Naive B cell (primary cell): ENCODE measurements at regions not wholly inside any gene's neighbourhood (a gene's known extent, or its start where the extent isn't known, plus 50 kb on each side); places are given as distances from the start of the nearest gene placed in this dataset.

Source experiments
- ATAC-seq, 2 donors: fragments of 150-1000 bp; cut with Tn5 transposase; 2 replicates each; pipeline ENCODE4 v1.10.0; 2021; ENCODE audit warnings: low read depth in 2 of 2, mild to moderate bottlenecking in 2 of 2, moderate library complexity in 2 of 2
- DNase-seq: peaks from one replicate; pipeline ENCODE4 v3.0.0; 2022
- H3K27ac Mint-ChIP-seq, 6 donors: one replicate each; pipeline ENCODE4 v1.8.0; 2020 to 2022; ENCODE audit warnings: mild to moderate bottlenecking in 6 of 6, mixed read lengths in 6 of 6, moderate library complexity in 5 of 6, inconsistent platforms in 2 of 6
- H3K27me3 Mint-ChIP-seq, 3 donors: one replicate each; pipeline ENCODE4 v1.8.0; 2021 to 2022; ENCODE audit warnings: mixed read lengths in 3 of 3, mild to moderate bottlenecking in 1 of 3
- H3K36me3 Mint-ChIP-seq, 2 donors: one replicate each; pipeline ENCODE4 v1.8.0; 2020 to 2022; ENCODE audit warnings: mixed read lengths in 2 of 2, inconsistent platforms in 1 of 2, mild to moderate bottlenecking in 1 of 2
- H3K4me1 Mint-ChIP-seq, 3 donors: one replicate each; pipeline ENCODE4 v1.8.0; 2020 to 2022; ENCODE audit warnings: mixed read lengths in 3 of 3, inconsistent platforms in 1 of 3, mild to moderate bottlenecking in 1 of 3, moderate library complexity in 1 of 3
- H3K4me3 Mint-ChIP-seq, 8 donors: one replicate each; pipeline ENCODE4 v1.8.0; 2020 to 2022; ENCODE audit warnings: mild to moderate bottlenecking in 8 of 8, mixed read lengths in 8 of 8, moderate library complexity in 8 of 8, inconsistent platforms in 2 of 8
- H3K9me3 Mint-ChIP-seq, 7 donors: one replicate each; pipeline ENCODE4 v1.8.0; 2020 to 2022; ENCODE audit warnings: mixed read lengths in 7 of 7, mild to moderate bottlenecking in 5 of 7, inconsistent platforms in 2 of 7, moderate library complexity in 1 of 7

DNA sequence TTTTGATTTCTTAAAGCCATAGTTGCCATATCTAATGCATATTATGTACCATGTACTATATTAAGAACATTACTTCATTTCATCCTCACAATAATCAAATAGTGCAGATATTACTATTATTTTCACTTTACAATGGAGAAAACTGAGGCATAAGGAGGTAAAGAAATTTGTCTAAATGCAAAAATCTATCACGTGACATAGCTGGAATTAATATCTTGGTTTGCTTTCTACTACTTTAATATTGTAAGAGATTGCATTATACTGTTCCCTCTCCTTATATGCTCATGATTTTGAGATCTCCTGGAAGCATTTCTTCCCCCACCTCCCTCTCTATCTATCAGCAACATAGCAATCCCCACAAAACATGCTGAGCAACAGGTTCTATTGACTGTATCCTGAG, 330.8 kb upstream of the SPTLC3 start:
- Mint-ChIP-seq H3K9me3 (peaks cover 0 to 11% (median 4%) of the 10 kb centered on the region in 7 donors), H3K27me3 (no peaks in the 10 kb centered on the region), H3K36me3 (no peaks in the 10 kb centered on the region), H3K27ac (no peak overlapping the region), H3K4me1 (no peaks in the 10 kb centered on the region), H3K4me3 (no peak overlapping the region)
- no peak for ATAC-seq
- DNase-seq: no peak

DNA sequence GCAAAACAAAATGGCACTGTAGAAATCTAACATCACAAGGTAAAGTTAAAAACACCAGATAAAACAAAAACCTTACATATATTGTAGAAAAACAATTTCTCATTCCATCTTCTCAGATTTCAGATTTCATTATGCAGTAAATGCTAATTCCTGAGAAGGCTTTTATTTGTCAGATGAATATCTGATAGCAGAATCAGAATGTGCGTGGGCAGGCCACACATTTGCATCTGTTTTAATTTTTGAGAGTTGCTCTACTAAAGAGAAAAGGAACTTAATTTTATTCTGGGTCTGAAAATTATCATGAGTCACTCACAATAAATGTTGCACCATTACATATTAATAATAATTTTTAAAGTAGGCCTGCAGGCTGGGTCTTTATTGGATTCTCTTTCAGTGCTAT, 329.3 kb upstream of the SPTLC3 start:
- Mint-ChIP-seq H3K4me3 (no peak overlapping the region), H3K4me1 (no peaks in the 10 kb centered on the region), H3K27ac (no peak overlapping the region), H3K36me3 (no peaks in the 10 kb centered on the region), H3K9me3 (peaks cover 0 to 11% (median 3%) of the 10 kb centered on the region in 7 donors), H3K27me3 (no peaks in the 10 kb centered on the region)
- ATAC-seq: no peak
- no peak for DNase-seq

DNA sequence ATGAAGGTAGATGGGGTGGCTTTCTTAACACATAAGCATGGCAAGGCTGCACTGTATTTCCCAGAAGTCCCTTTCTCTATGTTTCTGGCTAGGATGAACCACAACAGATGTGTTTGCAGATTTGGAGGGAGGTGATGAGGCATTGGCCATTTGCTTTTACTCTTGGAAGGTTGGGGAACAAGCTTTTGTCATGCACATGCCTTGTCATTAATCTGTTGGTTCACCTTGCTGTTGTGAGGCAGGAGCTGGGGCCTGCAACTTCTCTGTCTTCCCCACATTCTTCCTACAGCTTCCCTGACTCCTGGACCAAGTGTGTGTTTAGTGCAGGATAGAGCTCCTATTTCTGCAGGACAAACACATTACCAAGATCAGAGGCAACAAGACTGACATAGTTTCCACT, 326.2 kb upstream of the SPTLC3 start:
- Mint-ChIP-seq H3K27ac (no peak overlapping the region), H3K4me3 (no peak overlapping the region), H3K4me1 (no peaks in the 10 kb centered on the region), H3K36me3 (no peaks in the 10 kb centered on the region), H3K9me3 (peaks cover 0 to 13% (median 0%) of the 10 kb centered on the region in 7 donors), H3K27me3 (no peaks in the 10 kb centered on the region)
- no peak for ATAC-seq
- no peak for DNase-seq

DNA sequence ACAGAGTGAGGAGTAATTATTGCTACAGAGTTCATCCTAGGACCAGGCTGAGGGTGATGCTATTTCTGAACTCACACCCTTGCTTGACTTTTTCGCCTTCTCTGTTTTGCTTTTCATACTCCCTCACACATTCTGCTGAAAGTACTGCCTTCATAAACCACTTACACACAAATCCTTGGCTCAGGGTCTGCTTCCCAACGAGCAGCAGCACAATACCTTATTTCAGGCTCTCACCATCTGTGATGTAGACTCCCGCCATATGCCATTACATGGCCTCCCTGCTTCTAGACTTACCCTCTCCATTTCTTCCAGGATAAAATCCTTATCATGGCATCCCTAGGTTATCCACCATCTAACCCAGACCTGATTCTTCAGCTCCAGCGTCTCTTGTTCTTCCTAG, 321.3 kb upstream of the SPTLC3 start:
- no peak overlapping the region for H3K4me3 Mint-ChIP-seq
- no peak overlapping the region for H3K27ac Mint-ChIP-seq
- no peaks in the 10 kb centered on the region for H3K4me1 Mint-ChIP-seq
- H3K9me3 Mint-ChIP-seq: peaks cover 0 to 9% (median 4%) of the 10 kb centered on the region in 7 donors
- ATAC-seq: no peak
- H3K27me3 Mint-ChIP-seq: no peaks in the 10 kb centered on the region
- no peaks in the 10 kb centered on the region for H3K36me3 Mint-ChIP-seq
- no peak for DNase-seq

DNA sequence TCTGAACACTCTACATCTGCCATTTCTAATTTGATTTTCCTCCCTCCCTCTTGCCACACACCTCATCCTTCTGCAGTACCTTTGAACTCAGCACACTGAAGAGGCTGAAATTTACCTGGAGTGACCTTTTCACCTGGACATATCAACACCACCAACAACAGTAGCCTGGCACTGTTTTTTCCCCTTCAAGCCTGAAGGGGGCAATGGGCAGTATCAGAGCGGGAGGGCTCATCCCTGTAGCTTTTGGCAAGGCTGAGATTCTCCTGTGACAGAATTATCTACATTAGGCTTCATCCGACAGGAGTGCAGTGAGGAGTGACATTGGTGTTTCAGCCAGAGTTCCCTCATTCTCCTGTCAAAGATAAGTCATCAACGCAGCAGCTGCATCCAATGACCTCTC, 312.8 kb upstream of the SPTLC3 start:
- no peaks in the 10 kb centered on the region for H3K36me3 Mint-ChIP-seq
- peaks cover 0 to 11% (median 4%) of the 10 kb centered on the region in 7 donors for H3K9me3 Mint-ChIP-seq
- DNase-seq (no peak), ATAC-seq (no peak)
- H3K4me1 Mint-ChIP-seq: no peaks in the 10 kb centered on the region
- H3K27ac Mint-ChIP-seq: no peak overlapping the region
- peaks cover 0 to 4% (median 0%) of the 10 kb centered on the region in 3 donors for H3K27me3 Mint-ChIP-seq
- H3K4me3 Mint-ChIP-seq: no peak overlapping the region

DNA sequence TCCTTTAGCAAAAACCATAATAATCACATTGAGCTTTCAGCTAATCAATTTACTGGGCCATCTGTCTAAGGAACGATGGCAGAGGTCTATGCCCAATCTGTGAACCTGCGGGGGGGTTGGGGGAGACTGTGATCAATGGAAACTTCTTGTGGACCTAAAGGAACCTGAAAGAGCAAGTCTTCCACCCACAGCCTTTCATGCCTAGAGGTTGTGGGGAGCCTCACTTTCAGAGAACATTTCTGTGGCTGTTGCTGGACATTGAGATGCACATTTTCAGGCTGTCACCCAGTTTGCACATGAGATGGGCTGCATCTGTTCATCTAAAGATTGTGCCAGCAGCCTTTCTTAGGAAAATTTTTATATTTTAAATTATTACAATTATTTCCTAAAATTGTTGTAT, 310.0 kb upstream of the SPTLC3 start:
- no peak for ATAC-seq
- no peaks in the 10 kb centered on the region for H3K36me3 Mint-ChIP-seq
- H3K27me3 Mint-ChIP-seq: no peaks in the 10 kb centered on the region
- H3K4me3 Mint-ChIP-seq: no peak overlapping the region
- H3K4me1 Mint-ChIP-seq: no peaks in the 10 kb centered on the region
- H3K27ac Mint-ChIP-seq: no peak overlapping the region
- H3K9me3 Mint-ChIP-seq: peaks cover 0 to 10% (median 2%) of the 10 kb centered on the region in 7 donors
- DNase-seq: no peak

DNA sequence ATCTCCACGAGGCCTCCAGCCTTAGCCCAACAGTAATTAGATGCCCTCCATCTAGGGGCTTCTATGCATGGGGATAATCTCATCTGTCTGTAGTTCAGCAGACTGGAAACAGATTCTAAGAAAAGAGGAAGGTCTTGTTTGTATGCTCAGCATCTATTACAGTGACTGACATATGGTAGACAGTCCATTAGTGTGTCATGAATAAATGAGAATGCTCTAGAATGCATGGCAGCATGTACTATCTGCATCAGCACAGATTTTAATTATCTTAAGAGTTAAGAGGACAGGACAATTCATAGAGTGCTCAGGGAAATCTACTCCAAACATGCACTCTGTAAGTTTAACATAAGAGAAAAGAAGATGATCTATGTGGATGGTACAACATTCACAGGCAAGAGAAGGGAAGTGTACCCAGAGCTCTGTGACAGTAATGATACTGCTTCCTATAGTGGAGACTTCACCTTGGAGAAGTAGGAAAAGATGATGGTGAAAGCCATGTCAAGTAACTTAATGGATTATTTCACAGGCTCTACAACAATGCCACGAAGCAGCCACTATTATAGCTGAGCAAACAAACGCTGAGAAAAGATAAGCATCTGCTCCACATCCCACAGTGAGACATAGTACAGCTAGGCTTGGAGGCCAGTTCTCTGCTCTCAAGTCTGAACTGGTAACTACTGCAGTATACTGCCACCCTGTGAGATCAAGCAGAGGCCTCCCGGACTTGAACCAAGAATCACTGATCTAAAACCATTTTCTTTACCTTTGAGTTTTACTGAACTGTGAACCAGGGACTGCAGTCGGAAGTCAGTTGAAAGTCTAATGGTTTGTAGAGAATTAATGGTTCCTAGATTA, 309.2 kb upstream of the SPTLC3 start:
- no peak for ATAC-seq
- Mint-ChIP-seq H3K4me1 (no peaks in the 10 kb centered on the region), H3K9me3 (peaks cover 0 to 10% (median 2%) of the 10 kb centered on the region in 7 donors), H3K27me3 (no peaks in the 10 kb centered on the region), H3K4me3 (no peak overlapping the region), H3K36me3 (no peaks in the 10 kb centered on the region), H3K27ac (peak overlapping the region in 1 of 6 donors; percentile 57)
- no peak for DNase-seq

DNA sequence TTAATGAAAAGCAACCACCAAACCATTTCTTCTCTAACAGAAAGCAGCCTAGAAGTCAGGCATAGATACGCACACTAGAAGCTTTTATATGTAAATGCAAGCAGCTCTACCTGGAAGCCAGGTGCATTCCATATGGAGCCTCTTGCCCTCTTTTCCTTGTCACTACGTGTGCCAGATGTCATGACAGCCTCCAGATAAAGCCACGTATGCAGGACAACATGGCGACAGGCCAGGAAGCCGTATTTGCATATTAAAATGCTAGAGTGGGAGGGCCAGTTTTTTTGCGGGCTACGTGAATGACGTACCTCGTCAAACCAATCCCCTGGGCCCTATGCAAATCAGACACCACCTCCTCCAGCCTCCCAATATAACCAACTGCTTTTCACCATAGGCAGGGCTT, 308.1 kb upstream of the SPTLC3 start:
- no peak overlapping the region for H3K4me3 Mint-ChIP-seq
- ATAC-seq: no peak
- H3K27me3 Mint-ChIP-seq: no peaks in the 10 kb centered on the region
- no peaks in the 10 kb centered on the region for H3K4me1 Mint-ChIP-seq
- H3K27ac Mint-ChIP-seq: no peak overlapping the region
- H3K36me3 Mint-ChIP-seq: no peaks in the 10 kb centered on the region
- peaks cover 0 to 10% (median 2%) of the 10 kb centered on the region in 7 donors for H3K9me3 Mint-ChIP-seq
- DNase-seq: no peak

DNA sequence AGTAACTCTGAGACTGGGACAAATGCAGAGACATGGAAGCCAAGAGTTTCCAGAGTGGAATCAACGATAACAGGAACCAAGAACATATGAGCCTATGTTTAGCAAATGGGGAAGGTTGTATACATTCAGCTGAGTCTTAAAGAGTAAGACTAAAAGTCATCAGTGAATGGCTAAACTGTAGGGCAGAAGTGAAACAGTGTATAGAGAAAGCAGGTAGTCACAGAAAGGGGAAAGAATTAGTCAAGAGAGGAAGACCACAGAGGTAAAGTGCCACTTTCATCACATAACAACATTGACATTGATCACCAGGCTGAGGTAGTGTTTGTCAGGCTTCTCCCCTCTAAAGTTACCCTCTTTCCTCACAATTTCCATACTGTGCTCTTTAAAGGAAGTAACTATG, 306.5 kb upstream of the SPTLC3 start:
- Mint-ChIP-seq H3K36me3 (no peaks in the 10 kb centered on the region), H3K27ac (no peak overlapping the region), H3K4me1 (no peaks in the 10 kb centered on the region)

DNA sequence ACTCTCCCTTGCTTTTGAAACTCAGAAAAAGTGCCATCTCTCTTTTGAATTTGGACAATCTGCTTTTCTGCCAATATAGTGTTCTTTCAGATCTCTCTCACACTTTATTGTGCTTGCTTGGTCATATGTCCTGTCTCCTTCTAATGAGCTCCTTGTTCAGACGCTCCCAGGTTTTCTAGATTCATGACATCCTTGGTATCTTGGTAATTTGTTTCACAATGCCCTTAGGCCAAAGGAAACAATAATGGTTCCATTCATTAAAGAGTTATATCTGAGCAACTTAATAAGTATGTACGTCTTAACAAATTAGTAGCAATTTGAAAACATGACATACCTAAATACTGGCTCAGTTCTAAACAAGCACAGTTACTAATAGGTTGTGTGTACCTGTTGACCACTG, 293.4 kb upstream of the SPTLC3 start:
- Mint-ChIP-seq H3K27ac (no peak overlapping the region), H3K4me1 (no peaks in the 10 kb centered on the region), H3K9me3 (peaks cover 0 to 8% (median 0%) of the 10 kb centered on the region in 7 donors), H3K4me3 (no peak overlapping the region), H3K27me3 (no peaks in the 10 kb centered on the region), H3K36me3 (no peaks in the 10 kb centered on the region)
- ATAC-seq (no peak), DNase-seq (no peak)

More for the DNA sequence above, 306.5 kb upstream of the SPTLC3 start:
- H3K4me3 Mint-ChIP-seq: no peak overlapping the region
- H3K27me3 Mint-ChIP-seq: no peaks in the 10 kb centered on the region
- ATAC-seq (no peak), DNase-seq (no peak)
- peaks cover 0 to 10% (median 2%) of the 10 kb centered on the region in 7 donors for H3K9me3 Mint-ChIP-seq

DNA sequence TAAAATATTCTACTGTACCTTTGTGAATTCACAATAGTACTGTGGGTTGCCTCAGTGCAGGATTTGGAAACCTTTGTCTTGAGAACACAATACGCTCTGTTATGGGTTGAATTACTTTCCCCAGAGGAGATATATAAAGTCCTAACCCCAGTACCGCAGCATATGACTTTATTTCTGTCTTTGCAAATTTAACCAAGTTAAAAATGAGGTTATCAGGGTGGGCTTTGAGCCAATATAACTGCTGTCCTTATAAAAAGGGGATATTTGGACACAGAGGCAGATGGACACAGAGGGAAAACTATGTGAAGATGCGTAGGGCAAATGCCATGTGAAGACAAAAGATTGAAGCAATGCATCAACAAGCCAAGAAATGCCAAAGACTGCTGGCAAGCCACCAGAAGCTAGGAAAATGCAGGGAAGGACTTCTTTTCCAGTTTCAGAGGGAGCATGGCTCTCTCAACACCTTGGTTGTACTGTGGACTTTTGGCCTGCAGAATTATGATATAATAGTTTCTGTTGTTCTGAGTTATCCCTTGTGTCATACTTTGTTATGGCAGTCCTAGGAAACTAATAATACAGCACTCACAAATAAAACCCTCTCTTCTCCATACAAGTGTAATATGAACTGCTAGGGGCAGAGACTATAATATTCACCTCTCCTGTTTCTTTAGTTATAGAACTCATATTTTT, 292.6 kb upstream of the SPTLC3 start:
- H3K4me1 Mint-ChIP-seq: no peaks in the 10 kb centered on the region
- DNase-seq (no peak), ATAC-seq (no peak)
- no peak overlapping the region for H3K4me3 Mint-ChIP-seq
- no peaks in the 10 kb centered on the region for H3K36me3 Mint-ChIP-seq
- H3K9me3 Mint-ChIP-seq: peaks cover 0 to 8% (median 0%) of the 10 kb centered on the region in 7 donors
- no peak overlapping the region for H3K27ac Mint-ChIP-seq
- H3K27me3 Mint-ChIP-seq: no peaks in the 10 kb centered on the region

DNA sequence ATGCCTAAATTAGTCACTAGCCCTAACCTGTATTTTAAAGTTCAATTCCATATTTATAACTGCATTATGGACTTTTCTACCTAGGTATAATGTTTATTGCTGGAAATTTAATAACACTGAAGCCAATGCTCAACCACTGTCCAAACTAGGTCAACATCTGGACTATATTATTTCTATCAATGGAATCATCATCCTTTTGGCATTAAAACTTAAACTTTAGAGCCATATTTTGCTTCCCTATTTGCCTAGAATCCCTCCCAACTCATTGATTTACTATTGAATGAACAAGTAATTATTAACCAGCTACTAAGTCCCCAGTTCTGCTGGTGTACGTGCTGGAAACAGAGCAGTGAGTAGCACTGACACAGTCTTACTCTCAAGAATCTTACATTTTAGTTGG, 291.7 kb upstream of the SPTLC3 start:
- Mint-ChIP-seq H3K27me3 (no peaks in the 10 kb centered on the region), H3K36me3 (no peaks in the 10 kb centered on the region), H3K27ac (no peak overlapping the region), H3K4me3 (no peak overlapping the region), H3K4me1 (no peaks in the 10 kb centered on the region), H3K9me3 (peaks cover 0 to 8% (median 0%) of the 10 kb centered on the region in 7 donors)
- DNase-seq: no peak
- ATAC-seq: no peak

DNA sequence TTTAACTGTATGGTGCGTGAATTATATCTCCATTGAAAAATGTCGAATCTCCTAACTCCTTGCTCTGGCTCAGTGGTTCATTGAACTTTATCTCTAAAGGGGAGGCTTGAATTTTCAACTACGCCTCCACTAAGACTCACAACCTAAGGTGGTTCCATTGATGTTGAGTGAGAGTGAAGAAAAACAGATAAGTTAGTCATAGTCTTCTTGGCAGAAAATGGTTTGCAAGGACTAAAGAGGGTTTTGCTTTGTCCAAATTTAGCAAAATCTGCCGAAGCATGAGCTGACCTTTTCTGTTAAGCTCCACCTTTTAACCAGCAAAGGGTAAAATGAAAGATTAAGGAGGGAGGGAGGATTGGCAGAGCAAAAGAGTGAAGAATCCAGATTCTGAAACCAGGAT, 290.2 kb upstream of the SPTLC3 start:
- ATAC-seq: no peak
- Mint-ChIP-seq H3K27ac (no peak overlapping the region), H3K4me1 (no peaks in the 10 kb centered on the region), H3K4me3 (no peak overlapping the region), H3K27me3 (no peaks in the 10 kb centered on the region), H3K9me3 (peaks cover 0 to 12% (median 0%) of the 10 kb centered on the region in 7 donors), H3K36me3 (no peaks in the 10 kb centered on the region)
- DNase-seq: no peak

DNA sequence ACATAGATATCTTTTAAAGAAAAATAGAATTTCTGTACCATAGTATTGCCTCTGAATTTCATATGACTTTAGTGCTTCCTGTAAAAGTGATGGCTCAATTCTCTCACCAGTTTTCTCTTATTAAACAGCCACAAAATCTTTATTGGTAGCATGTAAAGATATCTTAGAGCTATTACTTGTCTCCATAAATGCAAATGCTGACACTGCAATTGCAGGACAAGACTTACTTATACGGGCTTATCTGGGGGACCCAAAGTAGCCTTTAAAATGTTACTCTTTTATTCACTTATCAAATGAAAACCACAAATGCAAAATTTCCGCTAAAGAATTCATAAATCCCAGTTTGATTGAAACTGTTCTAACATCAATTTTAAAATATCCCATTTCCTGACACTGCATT, 287.1 kb upstream of the SPTLC3 start:
- ATAC-seq: no peak
- Mint-ChIP-seq H3K4me3 (no peak overlapping the region), H3K27ac (no peak overlapping the region), H3K9me3 (peaks cover 0 to 9% (median 0%) of the 10 kb centered on the region in 7 donors), H3K36me3 (no peaks in the 10 kb centered on the region), H3K4me1 (no peaks in the 10 kb centered on the region), H3K27me3 (peaks cover 0 to 7% (median 0%) of the 10 kb centered on the region in 3 donors)
- no peak for DNase-seq
